H9 (cell line): ENCODE measurements at regions not wholly inside any gene's neighbourhood (a gene's known extent, or its start where the extent isn't known, plus 50 kb on each side); places are given as distances from the start of the nearest gene placed in this dataset.
A peak's percentile ranks its signal among the peaks of the same experiment; 100 is the strongest.

Experiments used
- DNase-seq: peaks from one replicate; pipeline ENCODE4 v3.0.0-alpha.2; 2017
- H2AFZ ChIP-seq: one replicate; pipeline ENCODE4 v1.6.1; 2013; ENCODE audit warnings: mild to moderate bottlenecking, low read length, control low read depth, moderate library complexity
- H2AK5ac ChIP-seq: 2 replicates; pipeline ENCODE4 v1.6.1; 2013; ENCODE audit warnings: low read length, control low read depth, mixed read lengths; ENCODE audit not compliant: insufficient read length
- H2BK120ac ChIP-seq: one replicate; pipeline ENCODE4 v1.6.1; 2013; ENCODE audit warnings: low read depth, mild to moderate bottlenecking, low read length, control low read depth, inconsistent platforms; ENCODE audit not compliant: poor library complexity, severe bottlenecking
- H2BK12ac ChIP-seq: 2 replicates; pipeline ENCODE4 v1.6.1; 2013; ENCODE audit warnings: low read length, control low read depth, mixed read lengths, low read depth; ENCODE audit not compliant: insufficient read length
- H2BK15ac ChIP-seq: 2 replicates; pipeline ENCODE4 v1.6.1; 2013; ENCODE audit warnings: low read depth, low read length, control low read depth
- H2BK20ac ChIP-seq: one replicate; pipeline ENCODE4 v1.6.1; 2013; ENCODE audit warnings: low read depth, mild to moderate bottlenecking, low read length, control low read depth, inconsistent platforms; ENCODE audit not compliant: poor library complexity, severe bottlenecking
- H2BK5ac ChIP-seq: 2 replicates; pipeline ENCODE4 v1.6.1; 2013; ENCODE audit warnings: low read length, control low read depth, mixed read lengths; ENCODE audit not compliant: insufficient read length
- H3K14ac ChIP-seq: 2 replicates; pipeline ENCODE4 v1.6.1; 2013; ENCODE audit warnings: low read length, control low read depth; ENCODE audit not compliant: insufficient read depth
- H3K18ac ChIP-seq: 2 replicates; pipeline ENCODE4 v1.6.1; 2013; ENCODE audit warnings: low read depth, mild to moderate bottlenecking, mixed read lengths, low read length, control low read depth; ENCODE audit not compliant: insufficient read length
- H3K23ac ChIP-seq: 2 replicates; pipeline ENCODE4 v1.6.1; 2013; ENCODE audit warnings: low read length, control low read depth, mixed read lengths, low read depth; ENCODE audit not compliant: insufficient read length
- H3K23me2 ChIP-seq: 2 replicates; pipeline ENCODE4 v1.6.1; 2013; ENCODE audit warnings: low read depth, mild to moderate bottlenecking, mixed read lengths, low read length, control low read depth; ENCODE audit not compliant: insufficient read length, poor library complexity, severe bottlenecking
- H3K27ac ChIP-seq: 2 replicates; pipeline ENCODE4 v1.5.1; 2013; ENCODE audit warnings: low read length, control low read depth, mixed read lengths, low read depth; ENCODE audit not compliant: insufficient read length
- H3K27me3 ChIP-seq: 2 replicates; pipeline ENCODE4 v1.6.1; 2013; ENCODE audit warnings: low read length, control low read depth, inconsistent platforms; ENCODE audit not compliant: insufficient read depth
- H3K4ac ChIP-seq: 2 replicates; pipeline ENCODE4 v1.6.1; 2013; ENCODE audit warnings: low read depth, mild to moderate bottlenecking, control low read depth, inconsistent platforms, low read length, moderate library complexity
- H3K4me1 ChIP-seq: 2 replicates; pipeline ENCODE4 v1.6.1; 2013; ENCODE audit warnings: low read length, control low read depth, inconsistent platforms; ENCODE audit not compliant: insufficient read depth
- H3K4me2 ChIP-seq: 2 replicates; pipeline ENCODE4 v1.6.1; 2013; ENCODE audit warnings: low read length, control low read depth, mixed read lengths; ENCODE audit not compliant: insufficient read length, insufficient read depth
- H3K56ac ChIP-seq: 2 replicates; pipeline ENCODE4 v1.6.1; 2013; ENCODE audit warnings: low read depth, mild to moderate bottlenecking, mixed read lengths, low read length, control low read depth; ENCODE audit not compliant: insufficient read length
- H3K79me1 ChIP-seq: 2 replicates; pipeline ENCODE4 v1.6.1; 2013; ENCODE audit warnings: low read depth, mild to moderate bottlenecking, moderate library complexity, low read length, control low read depth, inconsistent platforms; ENCODE audit not compliant: insufficient read depth, poor library complexity, severe bottlenecking
- H3K79me2 ChIP-seq: 2 replicates; pipeline ENCODE4 v1.6.1; 2013; ENCODE audit warnings: low read length, control low read depth, inconsistent platforms; ENCODE audit not compliant: insufficient read depth
- H3K9ac ChIP-seq: 2 replicates; pipeline ENCODE4 v1.6.1; 2013; ENCODE audit warnings: low read length, control low read depth, mixed read lengths; ENCODE audit not compliant: insufficient read length; ENCODE audit errors: extremely low read depth
- H3K9me3 ChIP-seq: one replicate; pipeline ENCODE4 v1.6.1; 2013; ENCODE audit warnings: low read depth, low read length, inconsistent platforms; ENCODE audit not compliant: control insufficient read depth
- H3T11ph ChIP-seq: one replicate; pipeline ENCODE4 v1.6.1; 2013; ENCODE audit warnings: mild to moderate bottlenecking, low read length, control low read depth, inconsistent platforms
- H4K20me1 ChIP-seq: one replicate; pipeline ENCODE4 v1.6.1; 2013; ENCODE audit not compliant: control insufficient read depth, insufficient read length, insufficient read depth
- H4K5ac ChIP-seq: 2 replicates; pipeline ENCODE4 v1.6.1; 2013; ENCODE audit warnings: low read depth, mild to moderate bottlenecking, mixed read lengths, low read length, control low read depth; ENCODE audit not compliant: insufficient read length
- H4K8ac ChIP-seq: replicated peaks from 2 replicates; pipeline ENCODE4 v1.6.1; 2013; ENCODE audit warnings: low read length, control low read depth, mixed read lengths, low read depth; ENCODE audit not compliant: insufficient read length
- H4K91ac ChIP-seq: 2 replicates; pipeline ENCODE4 v1.6.1; 2013; ENCODE audit warnings: low read depth, mild to moderate bottlenecking, moderate library complexity, mixed read lengths, low read length, control low read depth; ENCODE audit not compliant: insufficient read length
- H3K27ac Mint-ChIP-seq, 3 experiments: 2 replicates in 2 of 3; 3 replicates in 1 of 3; pipeline ENCODE4 v1.8.0; 2020 to 2021; ENCODE audit warnings: mixed read lengths in 3 of 3, mild to moderate bottlenecking in 1 of 3, moderate library complexity in 1 of 3
- H3K27me3 Mint-ChIP-seq: 2 replicates; pipeline ENCODE4 v1.8.0; 2021; ENCODE audit warnings: low read depth, mild to moderate bottlenecking, moderate library complexity, mixed read lengths
- H3K36me3 Mint-ChIP-seq, 3 experiments: 2 replicates in 2 of 3; 3 replicates in 1 of 3; pipeline ENCODE4 v1.8.0; 2020 to 2021; ENCODE audit warnings: low read depth in 3 of 3, mixed read lengths in 3 of 3; ENCODE audit not compliant: insufficient read depth in 1 of 3
- H3K4me1 Mint-ChIP-seq, 2 experiments: 2 replicates each; pipeline ENCODE4 v1.8.0; 2020; ENCODE audit warnings: mixed read lengths in 2 of 2
- H3K4me3 Mint-ChIP-seq, 2 experiments: 2 replicates in 1 of 2; 3 replicates in 1 of 2; pipeline ENCODE4 v1.8.0; 2020 to 2021; ENCODE audit warnings: mild to moderate bottlenecking in 2 of 2, mixed read lengths in 2 of 2, moderate library complexity in 1 of 2
- H3K9me3 Mint-ChIP-seq, 2 experiments: 2 replicates in 1 of 2; 3 replicates in 1 of 2; pipeline ENCODE4 v1.8.0; 2020; ENCODE audit warnings: mild to moderate bottlenecking in 2 of 2, mixed read lengths in 2 of 2, moderate library complexity in 1 of 2
- WGBS: extraction: QIAGEN DNeasy Blood & Tissue Kit; methylation state at CpG from one replicate; pipeline ENCODE4 v1.1.7; 2013; ENCODE audit warnings: missing lambda C conversion rate, low lambda C conversion rate, mixed read lengths; ENCODE audit not compliant: insufficient read length; ENCODE audit errors: extremely low coverage; 5-methylcytosine and 5-hydroxymethylcytosine counted together
- TF ChIP-seq, protein P1 (sequence below): fragments of 200-600 bp; sonication (generic); conservative IDR thresholded peaks from 3 replicates; pipeline ENCODE4 v1.8.0; 2021; ENCODE audit warnings: antibody characterized with exemption, mild to moderate bottlenecking

DNA sequence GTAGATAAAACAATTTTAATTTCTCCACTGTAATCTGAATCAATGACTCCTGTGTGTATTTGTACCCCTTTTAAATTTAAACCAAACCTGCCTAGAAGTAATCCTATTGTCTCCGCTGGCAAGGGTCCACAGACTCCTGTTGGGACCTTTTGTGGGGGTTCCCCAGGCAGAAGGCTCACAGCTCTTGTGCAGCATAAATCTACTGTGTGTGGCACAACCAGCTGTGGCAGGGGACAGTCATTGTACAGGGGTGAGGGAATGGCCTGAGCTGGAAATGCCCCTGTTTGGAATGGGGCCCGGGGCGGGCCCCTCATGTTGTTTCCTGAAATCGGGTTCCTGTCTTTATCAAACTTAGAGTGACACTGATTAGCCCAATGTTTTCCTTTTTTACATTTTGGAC is 318.2 kb upstream of the FAM98A start:
- Histone ChIP-seq H3K18ac (no peak overlapping the region), H3K4ac (no peak overlapping the region), H3K9ac (no peak overlapping the region), H2BK120ac (no peak overlapping the region), H4K20me1 (no peaks in the 10 kb centered on the region), H3K56ac (no peak overlapping the region), H2AFZ (no peak overlapping the region), H4K91ac (no peak overlapping the region), H2BK5ac (no peak overlapping the region), H3K23ac (no peak overlapping the region), H4K8ac (no peak overlapping the region), H3K23me2 (no peaks in the 10 kb centered on the region), H3K27ac (no peak overlapping the region), H2BK12ac (no peak overlapping the region), H3K79me2 (no peaks in the 10 kb centered on the region), H3T11ph (no peak overlapping the region), H3K79me1 (no peaks in the 10 kb centered on the region), H2BK15ac (no peak overlapping the region), H4K5ac (no peak overlapping the region), H3K9me3 (no peaks in the 10 kb centered on the region), H2BK20ac (no peak overlapping the region), H3K4me1 (no peaks in the 10 kb centered on the region), H3K14ac (no peak overlapping the region), H3K4me2 (no peak overlapping the region), H3K27me3 (no peaks in the 10 kb centered on the region), H2AK5ac (no peak overlapping the region)
- no peak overlapping the region; a peak in 1 of 5 replicates for H3K4me3 Mint-ChIP-seq
- no peaks in the 10 kb centered on the region for H3K27me3 Mint-ChIP-seq
- TF ChIP-seq, protein P1, sequence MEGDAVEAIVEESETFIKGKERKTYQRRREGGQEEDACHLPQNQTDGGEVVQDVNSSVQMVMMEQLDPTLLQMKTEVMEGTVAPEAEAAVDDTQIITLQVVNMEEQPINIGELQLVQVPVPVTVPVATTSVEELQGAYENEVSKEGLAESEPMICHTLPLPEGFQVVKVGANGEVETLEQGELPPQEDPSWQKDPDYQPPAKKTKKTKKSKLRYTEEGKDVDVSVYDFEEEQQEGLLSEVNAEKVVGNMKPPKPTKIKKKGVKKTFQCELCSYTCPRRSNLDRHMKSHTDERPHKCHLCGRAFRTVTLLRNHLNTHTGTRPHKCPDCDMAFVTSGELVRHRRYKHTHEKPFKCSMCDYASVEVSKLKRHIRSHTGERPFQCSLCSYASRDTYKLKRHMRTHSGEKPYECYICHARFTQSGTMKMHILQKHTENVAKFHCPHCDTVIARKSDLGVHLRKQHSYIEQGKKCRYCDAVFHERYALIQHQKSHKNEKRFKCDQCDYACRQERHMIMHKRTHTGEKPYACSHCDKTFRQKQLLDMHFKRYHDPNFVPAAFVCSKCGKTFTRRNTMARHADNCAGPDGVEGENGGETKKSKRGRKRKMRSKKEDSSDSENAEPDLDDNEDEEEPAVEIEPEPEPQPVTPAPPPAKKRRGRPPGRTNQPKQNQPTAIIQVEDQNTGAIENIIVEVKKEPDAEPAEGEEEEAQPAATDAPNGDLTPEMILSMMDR: no peak
- peaks cover 12 to 15% of the 10 kb centered on the region in 2 experiments for H3K4me1 Mint-ChIP-seq
- peak overlapping the region in 1 of 3 experiments; percentile 17; a peak in 1 of 7 replicates for H3K27ac Mint-ChIP-seq
- WGBS: no CpG with 5 or more reads among the region's 4 CpGs
- DNase-seq: no peak
- peaks cover 53 to 55% of the 10 kb centered on the region in 2 experiments for H3K9me3 Mint-ChIP-seq
- peaks cover 23 to 55% (median 31%) of the 10 kb centered on the region in 3 experiments for H3K36me3 Mint-ChIP-seq
